NCI-H2029 treated with DMSO at 0.1 percent for 48 hours (cell line): ENCODE measurements at regions not wholly inside any gene's neighbourhood (a gene's known extent, or its start where the extent isn't known, plus 50 kb on each side); places are given as distances from the start of the nearest gene placed in this dataset.

Experiments used
- DNase-seq: peaks from one replicate; lab custom pipeline; 2025; lab: John Stamatoyannopoulos, UW

- DNase-seq: no peak
These were observed 58.2 kb downstream of the ESM1 start for GRCh38 chr5:54927097-54927746.

- DNase-seq: no peak
These were observed 60.9 kb downstream of the ESM1 start for GRCh38 chr5:54924487-54924886.

GRCh38 chr5:54917323-54917722, 68.1 kb downstream of the ESM1 start:
- no peak for DNase-seq

- no peak for DNase-seq
These were observed 69.8 kb downstream of the ESM1 start for GRCh38 chr5:54915466-54916027.

- DNase-seq: no peak
These were observed 73.4 kb downstream of the ESM1 start for GRCh38 chr5:54912021-54912420.

GRCh38 chr5:54909911-54910870, 75.2 kb downstream of the ESM1 start:
- DNase-seq: no peak

- DNase-seq: no peak
These were observed 76.4 kb downstream of the ESM1 start for GRCh38 chr5:54908774-54909525.

GRCh38 chr5:54905942-54906537, 79.4 kb downstream of the ESM1 start:
- peak; percentile 33 for DNase-seq

GRCh38 chr5:54905246-54905795, 80.1 kb downstream of the ESM1 start:
- no peak for DNase-seq

- DNase-seq: no peak
These were observed 81.0 kb downstream of the ESM1 start for GRCh38 chr5:54904425-54904824.

- peak; percentile 17 for DNase-seq
These were observed 82.5 kb downstream of the ESM1 start for GRCh38 chr5:54902791-54903473.

- no peak for DNase-seq
These were observed 84.2 kb downstream of the ESM1 start for GRCh38 chr5:54900984-54901725.

- no peak for DNase-seq
These were observed 88.4 kb downstream of the ESM1 start for GRCh38 chr5:54897001-54897400.

GRCh38 chr5:54895816-54896341, 89.5 kb downstream of the ESM1 start:
- DNase-seq: peak; percentile 50

GRCh38 chr5:54894957-54895815, 90.2 kb downstream of the ESM1 start:
- DNase-seq: no peak

GRCh38 chr5:54889826-54890225, 95.6 kb downstream of the ESM1 start:
- no peak for DNase-seq

GRCh38 chr5:54887663-54888062, 97.7 kb downstream of the ESM1 start:
- no peak for DNase-seq

GRCh38 chr5:54886866-54887265, 98.5 kb downstream of the ESM1 start:
- no peak for DNase-seq

- no peak for DNase-seq
These were observed 99.8 kb downstream of the ESM1 start for GRCh38 chr5:54885636-54886035.
